Uterus (tissue), 2 donors: ENCODE measurements at regions not wholly inside any gene's neighbourhood (a gene's known extent, or its start where the extent isn't known, plus 50 kb on each side); places are given as distances from the start of the nearest gene placed in this dataset.

Experiments
- POLR2A ChIP-seq, 2 donors: fragments of 450-650 bp; IDR thresholded peaks; one replicate each; pipeline ENCODE4 v1.6.1; 2016; ENCODE audit warnings: antibody characterized with exemption in 2 of 2, mild to moderate bottlenecking in 1 of 2, moderate library complexity in 1 of 2
- TF ChIP-seq, protein P1 (sequence below), 4 experiments: fragments of 200-600 bp in 2 of 4; fragments of 450-650 bp in 2 of 4; sonication (generic) in 2 of 4; IDR thresholded peaks; one replicate each; pipeline ENCODE4 v1.5.1; 2016 to 2019; ENCODE audit warnings: antibody characterized with exemption in 4 of 4, mild to moderate bottlenecking in 2 of 4, moderate library complexity in 1 of 4

DNA sequence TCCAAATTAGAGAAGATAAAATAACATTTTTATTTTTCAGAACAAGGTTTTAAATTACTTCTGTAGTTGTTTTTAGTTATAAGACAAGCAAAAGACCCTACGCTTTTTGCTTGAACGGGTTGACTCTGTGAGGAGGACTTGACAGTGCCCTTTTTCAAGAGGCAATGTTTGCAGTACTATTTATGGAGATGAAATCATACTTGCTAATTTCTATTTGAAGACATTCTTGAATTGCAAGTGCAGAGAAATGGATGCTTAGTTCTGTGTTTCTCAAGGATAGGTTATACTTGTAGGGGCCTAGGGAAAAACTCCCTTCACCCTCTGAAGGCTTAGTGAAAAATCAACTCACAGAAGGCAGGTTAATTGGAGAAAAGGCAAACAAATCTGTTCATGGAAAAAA lies 1229.5 kb downstream of the REEP3 start:
- TF ChIP-seq, protein P1, sequence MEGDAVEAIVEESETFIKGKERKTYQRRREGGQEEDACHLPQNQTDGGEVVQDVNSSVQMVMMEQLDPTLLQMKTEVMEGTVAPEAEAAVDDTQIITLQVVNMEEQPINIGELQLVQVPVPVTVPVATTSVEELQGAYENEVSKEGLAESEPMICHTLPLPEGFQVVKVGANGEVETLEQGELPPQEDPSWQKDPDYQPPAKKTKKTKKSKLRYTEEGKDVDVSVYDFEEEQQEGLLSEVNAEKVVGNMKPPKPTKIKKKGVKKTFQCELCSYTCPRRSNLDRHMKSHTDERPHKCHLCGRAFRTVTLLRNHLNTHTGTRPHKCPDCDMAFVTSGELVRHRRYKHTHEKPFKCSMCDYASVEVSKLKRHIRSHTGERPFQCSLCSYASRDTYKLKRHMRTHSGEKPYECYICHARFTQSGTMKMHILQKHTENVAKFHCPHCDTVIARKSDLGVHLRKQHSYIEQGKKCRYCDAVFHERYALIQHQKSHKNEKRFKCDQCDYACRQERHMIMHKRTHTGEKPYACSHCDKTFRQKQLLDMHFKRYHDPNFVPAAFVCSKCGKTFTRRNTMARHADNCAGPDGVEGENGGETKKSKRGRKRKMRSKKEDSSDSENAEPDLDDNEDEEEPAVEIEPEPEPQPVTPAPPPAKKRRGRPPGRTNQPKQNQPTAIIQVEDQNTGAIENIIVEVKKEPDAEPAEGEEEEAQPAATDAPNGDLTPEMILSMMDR (IDR thresholded peaks at IDR 0.05) = no peak
- no peak for TF ChIP-seq POLR2A (IDR thresholded peaks at IDR 0.05)
